ENCODE measurements at regions not wholly inside any gene's neighbourhood (a gene's known extent, or its start where the extent isn't known, plus 50 kb on each side); places are given as distances from the start of the nearest gene placed in this dataset.
"Not testable (repeated sequence)": the region's sequence is repeated elsewhere in the genome, so short reads cannot be mapped to it uniquely, and the experiment has no call there.

DNA sequence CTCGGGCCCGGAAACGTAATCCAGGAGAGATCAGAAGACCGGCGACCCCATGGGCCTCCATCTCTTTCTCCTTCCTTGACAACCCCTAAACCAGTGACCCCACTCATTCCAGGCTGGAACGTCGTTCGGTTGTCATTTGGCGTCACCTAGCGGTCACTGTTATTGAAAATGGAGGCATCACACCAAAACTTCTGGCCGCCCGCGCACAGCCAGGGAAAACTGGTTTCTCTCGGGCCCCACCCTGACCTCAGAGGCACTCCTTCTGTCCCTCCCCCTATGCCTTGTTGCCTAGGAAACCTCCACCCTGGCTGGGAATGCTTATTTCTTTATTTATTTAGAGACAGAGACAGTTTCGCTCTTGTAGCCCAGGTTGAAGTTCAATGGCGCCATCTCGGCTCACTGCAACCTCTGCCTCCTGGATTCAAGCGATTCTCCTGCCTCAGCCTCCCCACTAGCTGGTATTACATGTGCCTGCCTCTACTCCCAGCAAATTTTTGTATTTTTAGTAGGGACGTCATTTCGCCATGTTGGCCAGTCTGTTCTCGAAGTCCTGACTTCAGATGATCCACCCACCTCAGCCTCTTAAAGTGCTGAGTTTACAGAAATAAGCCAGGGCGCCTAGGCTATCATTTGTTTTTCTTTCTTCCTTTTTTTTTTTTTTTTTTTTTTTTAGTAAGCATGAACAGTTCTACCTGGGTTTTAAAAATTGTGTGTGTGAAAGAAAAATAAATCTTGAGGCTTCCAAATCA is 2144.1 kb upstream of the TPTE start:
- H3K27me3 ChIP-seq; DNase-seq (ENCODE audit: low spot score); H3K4me3 ChIP-seq; H3K9me3 ChIP-seq; H3K27ac ChIP-seq; H3K4me1 ChIP-seq; H3K36me3 ChIP-seq: not testable (repeated sequence)

DNA sequence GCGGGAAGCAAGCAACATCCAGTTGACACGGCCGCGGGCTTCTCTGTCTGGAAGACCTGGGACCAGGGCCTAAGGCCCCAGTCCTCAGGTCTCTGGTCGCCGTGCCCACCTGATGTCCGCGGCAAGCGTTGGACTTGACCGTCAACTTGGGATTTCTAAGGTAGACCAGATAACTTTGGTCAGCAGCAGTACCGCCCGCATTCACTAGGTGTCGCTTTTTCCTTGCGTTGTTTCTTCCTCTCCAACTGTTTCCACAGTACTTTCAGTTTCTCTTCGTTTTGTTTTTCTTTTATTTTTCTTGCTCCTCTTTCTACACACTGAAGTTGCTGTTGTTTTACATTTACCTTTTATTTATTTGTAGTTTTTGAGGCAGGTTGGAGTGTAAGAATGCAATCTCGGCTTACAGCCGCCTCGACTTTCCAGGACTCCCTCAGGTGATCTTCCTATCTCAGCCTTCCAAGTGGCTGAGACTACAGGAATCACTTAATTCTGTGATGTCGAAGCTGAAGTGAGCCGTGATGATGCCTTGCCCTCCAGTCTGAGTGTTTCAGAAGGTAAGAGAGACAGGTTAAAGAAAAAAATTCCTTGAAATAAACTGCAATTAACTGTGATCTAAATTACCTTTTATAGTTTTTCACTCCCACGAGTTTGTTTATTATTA is 2140.8 kb upstream of the TPTE start:
- DNase-seq (ENCODE audit: low spot score); H3K27ac ChIP-seq; H3K27me3 ChIP-seq; H3K4me3 ChIP-seq; H3K36me3 ChIP-seq; H3K4me1 ChIP-seq; H3K9me3 ChIP-seq: not testable (repeated sequence)

DNA sequence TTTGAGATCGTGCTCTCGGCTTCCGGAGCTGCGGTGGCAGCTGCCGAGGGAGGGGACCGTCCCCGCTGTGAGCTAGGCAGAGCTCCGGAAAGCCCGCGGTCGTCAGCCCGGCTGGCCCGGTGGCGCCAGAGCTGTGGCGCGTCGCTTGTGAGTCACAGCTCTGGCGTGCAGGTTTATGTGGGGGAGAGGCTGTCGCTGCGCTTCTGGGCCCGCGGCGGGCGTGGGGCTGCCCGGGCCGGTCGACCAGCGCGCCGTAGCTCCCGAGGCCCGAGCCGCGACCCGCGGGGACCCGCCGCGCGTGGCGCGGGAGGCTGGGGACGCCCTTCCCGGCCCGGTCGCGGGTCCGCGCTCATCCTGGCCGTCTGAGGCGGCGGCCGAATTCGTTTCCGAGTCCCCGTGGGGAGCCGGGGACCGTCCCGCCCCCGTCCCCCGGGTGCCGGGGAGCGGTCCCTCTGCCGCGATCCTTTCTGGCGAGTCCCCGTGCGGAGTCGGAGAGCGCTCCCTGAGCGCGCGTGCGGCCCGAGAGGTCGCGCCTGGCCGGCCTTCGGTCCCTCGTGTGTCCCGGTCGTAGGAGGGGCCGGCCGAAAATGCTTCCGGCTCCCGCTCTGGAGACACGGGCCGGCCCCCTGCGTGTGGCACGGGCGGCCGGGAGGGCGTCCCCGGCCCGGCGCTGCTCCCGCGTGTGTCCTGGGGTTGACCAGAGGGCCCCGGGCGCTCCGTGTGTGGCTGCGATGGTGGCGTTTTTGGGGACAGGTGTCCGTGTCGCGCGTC is 2133.0 kb upstream of the TPTE start:
- not testable (repeated sequence) for H3K4me1 ChIP-seq; H3K27ac ChIP-seq; H3K27me3 ChIP-seq; H3K36me3 ChIP-seq; H3K9me3 ChIP-seq; H3K4me3 ChIP-seq; DNase-seq (ENCODE audit: low spot score)

- H3K4me3 ChIP-seq; DNase-seq (ENCODE audit: low spot score); H3K4me1 ChIP-seq; H3K36me3 ChIP-seq; H3K9me3 ChIP-seq; H3K27me3 ChIP-seq; H3K27ac ChIP-seq: not testable (repeated sequence)
These were observed 2132.5 kb upstream of the TPTE start for GRCh38 chr21:8388940-8389238.

GRCh38 chr21:8390550-8391171 is 2130.7 kb upstream of the TPTE start:
- H3K27me3 ChIP-seq; DNase-seq (ENCODE audit: low spot score); H3K4me1 ChIP-seq; H3K36me3 ChIP-seq; H3K9me3 ChIP-seq; H3K27ac ChIP-seq; H3K4me3 ChIP-seq: not testable (repeated sequence)

DNA sequence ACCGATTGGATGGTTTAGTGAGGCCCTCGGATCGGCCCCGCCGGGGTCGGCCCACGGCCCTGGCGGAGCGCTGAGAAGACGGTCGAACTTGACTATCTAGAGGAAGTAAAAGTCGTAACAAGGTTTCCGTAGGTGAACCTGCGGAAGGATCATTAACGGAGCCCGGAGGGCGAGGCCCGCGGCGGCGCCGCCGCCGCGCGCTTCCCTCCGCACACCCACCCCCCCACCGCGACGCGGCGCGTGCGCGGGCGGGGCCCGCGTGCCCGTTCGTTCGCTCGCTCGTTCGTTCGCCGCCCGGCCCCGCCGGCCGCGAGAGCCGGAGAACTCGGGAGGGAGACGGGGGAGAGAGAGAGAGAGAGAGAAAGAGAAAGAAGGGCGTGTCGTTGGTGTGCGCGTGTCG is 2127.0 kb upstream of the TPTE start:
- not testable (repeated sequence) for H3K27ac ChIP-seq; H3K4me1 ChIP-seq; H3K9me3 ChIP-seq; H3K36me3 ChIP-seq; H3K27me3 ChIP-seq; H3K4me3 ChIP-seq; DNase-seq (ENCODE audit: low spot score)

DNA sequence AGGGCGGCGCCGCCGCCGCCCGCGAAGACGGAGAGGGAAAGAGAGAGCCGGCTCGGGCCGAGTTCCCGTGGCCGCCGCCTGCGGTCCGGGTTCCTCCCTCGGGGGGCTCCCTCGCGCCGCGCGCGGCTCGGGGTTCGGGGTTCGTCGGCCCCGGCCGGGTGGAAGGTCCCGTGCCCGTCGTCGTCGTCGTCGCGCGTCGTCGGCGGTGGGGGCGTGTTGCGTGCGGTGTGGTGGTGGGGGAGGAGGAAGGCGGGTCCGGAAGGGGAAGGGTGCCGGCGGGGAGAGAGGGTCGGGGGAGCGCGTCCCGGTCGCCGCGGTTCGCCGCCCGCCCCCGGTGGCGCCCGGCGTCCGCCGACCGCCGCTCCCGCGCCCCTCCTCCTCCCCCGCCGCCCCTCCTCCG is 2125.4 kb upstream of the TPTE start:
- DNase-seq (ENCODE audit: low spot score); H3K36me3 ChIP-seq; H3K9me3 ChIP-seq; H3K4me3 ChIP-seq; H3K27me3 ChIP-seq; H3K27ac ChIP-seq; H3K4me1 ChIP-seq: not testable (repeated sequence)

DNA sequence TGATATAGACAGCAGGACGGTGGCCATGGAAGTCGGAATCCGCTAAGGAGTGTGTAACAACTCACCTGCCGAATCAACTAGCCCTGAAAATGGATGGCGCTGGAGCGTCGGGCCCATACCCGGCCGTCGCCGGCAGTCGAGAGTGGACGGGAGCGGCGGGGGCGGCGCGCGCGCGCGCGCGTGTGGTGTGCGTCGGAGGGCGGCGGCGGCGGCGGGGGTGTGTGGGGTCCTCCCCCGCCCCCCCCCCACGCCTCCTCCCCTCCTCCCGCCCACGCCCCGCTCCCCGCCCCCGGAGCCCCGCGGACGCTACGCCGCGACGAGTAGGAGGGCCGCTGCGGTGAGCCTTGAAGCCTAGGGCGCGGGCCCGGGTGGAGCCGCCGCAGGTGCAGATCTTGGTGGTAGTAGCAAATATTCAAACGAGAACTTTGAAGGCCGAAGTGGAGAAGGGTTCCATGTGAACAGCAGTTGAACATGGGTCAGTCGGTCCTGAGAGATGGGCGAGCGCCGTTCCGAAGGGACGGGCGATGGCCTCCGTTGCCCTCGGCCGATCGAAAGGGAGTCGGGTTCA is 2122.4 kb upstream of the TPTE start:
- not testable (repeated sequence) for H3K27me3 ChIP-seq; H3K9me3 ChIP-seq; DNase-seq (ENCODE audit: low spot score)

DNA sequence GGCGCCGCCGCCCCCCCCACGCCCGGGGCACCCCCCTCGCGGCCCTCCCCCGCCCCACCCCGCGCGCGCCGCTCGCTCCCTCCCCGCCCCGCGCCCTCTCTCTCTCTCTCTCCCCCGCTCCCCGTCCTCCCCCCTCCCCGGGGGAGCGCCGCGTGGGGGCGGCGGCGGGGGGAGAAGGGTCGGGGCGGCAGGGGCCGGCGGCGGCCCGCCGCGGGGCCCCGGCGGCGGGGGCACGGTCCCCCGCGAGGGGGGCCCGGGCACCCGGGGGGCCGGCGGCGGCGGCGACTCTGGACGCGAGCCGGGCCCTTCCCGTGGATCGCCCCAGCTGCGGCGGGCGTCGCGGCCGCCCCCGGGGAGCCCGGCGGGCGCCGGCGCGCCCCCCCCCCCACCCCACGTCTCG is 2121.5 kb upstream of the TPTE start:
- not testable (repeated sequence) for H3K9me3 ChIP-seq; H3K4me1 ChIP-seq; H3K36me3 ChIP-seq; H3K27me3 ChIP-seq; H3K4me3 ChIP-seq; H3K27ac ChIP-seq; DNase-seq (ENCODE audit: low spot score)

More for the DNA sequence above, 2122.4 kb upstream of the TPTE start:
- H3K27ac ChIP-seq, H3K4me1 ChIP-seq, H3K36me3 ChIP-seq, H3K4me3 ChIP-seq: not testable (repeated sequence)

DNA sequence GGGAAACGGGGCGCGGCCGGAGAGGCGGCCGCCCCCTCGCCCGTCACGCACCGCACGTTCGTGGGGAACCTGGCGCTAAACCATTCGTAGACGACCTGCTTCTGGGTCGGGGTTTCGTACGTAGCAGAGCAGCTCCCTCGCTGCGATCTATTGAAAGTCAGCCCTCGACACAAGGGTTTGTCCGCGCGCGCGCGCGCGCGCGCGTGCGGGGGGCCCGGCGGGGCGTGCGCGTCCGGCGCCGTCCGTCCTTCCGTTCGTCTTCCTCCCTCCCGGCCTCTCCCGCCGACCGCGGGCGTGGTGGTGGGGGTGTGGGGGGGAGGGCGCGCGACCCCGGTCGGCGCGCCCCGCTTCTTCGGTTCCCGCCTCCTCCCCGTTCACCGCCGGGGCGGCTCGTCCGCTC is 2119.6 kb upstream of the TPTE start:
- H3K36me3 ChIP-seq; H3K27ac ChIP-seq; H3K9me3 ChIP-seq; H3K27me3 ChIP-seq; DNase-seq (ENCODE audit: low spot score); H3K4me1 ChIP-seq; H3K4me3 ChIP-seq: not testable (repeated sequence)

- not testable (repeated sequence) for H3K4me1 ChIP-seq; H3K27me3 ChIP-seq; H3K27ac ChIP-seq; H3K9me3 ChIP-seq; H3K36me3 ChIP-seq; DNase-seq (ENCODE audit: low spot score); H3K4me3 ChIP-seq
These were observed 2115.1 kb upstream of the TPTE start for GRCh38 chr21:8406331-8406730.

DNA sequence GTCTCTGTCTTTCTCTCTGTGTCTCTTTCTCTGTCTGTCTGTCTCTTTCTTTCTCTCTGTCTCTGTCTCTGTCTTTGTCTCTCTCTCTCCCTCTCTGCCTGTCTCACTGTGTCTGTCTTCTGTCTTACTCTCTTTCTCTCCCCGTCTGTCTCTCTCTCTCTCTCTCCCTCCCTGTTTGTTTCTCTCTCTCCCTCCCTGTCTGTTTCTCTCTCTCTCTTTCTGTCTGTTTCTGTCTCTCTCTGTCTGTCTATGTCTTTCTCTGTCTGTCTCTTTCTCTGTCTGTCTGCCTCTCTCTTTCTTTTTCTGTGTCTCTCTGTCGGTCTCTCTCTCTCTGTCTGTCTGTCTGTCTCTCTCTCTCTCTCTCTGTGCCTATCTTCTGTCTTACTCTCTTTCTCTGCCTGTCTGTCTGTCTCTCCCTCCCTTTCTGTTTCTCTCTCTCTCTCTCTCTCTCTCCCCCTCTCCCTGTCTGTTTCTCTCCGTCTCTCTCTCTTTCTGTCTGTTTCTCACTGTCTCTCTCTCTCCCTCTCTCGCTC is 2110.2 kb upstream of the TPTE start:
- H3K9me3 ChIP-seq; H3K4me3 ChIP-seq; H3K36me3 ChIP-seq; DNase-seq (ENCODE audit: low spot score); H3K4me1 ChIP-seq; H3K27me3 ChIP-seq; H3K27ac ChIP-seq: not testable (repeated sequence)

GRCh38 chr21:8419925-8420560 is 2101.3 kb upstream of the TPTE start:
- H3K4me1 ChIP-seq, H3K9me3 ChIP-seq, H3K27me3 ChIP-seq, H3K36me3 ChIP-seq, H3K27ac ChIP-seq, H3K4me3 ChIP-seq: not testable (repeated sequence)
- DNase-seq (ENCODE audit: low spot score) = peak; percentile 2
